ENCODE measurements at regions not wholly inside any gene's neighbourhood (a gene's known extent, or its start where the extent isn't known, plus 50 kb on each side); places are given as distances from the start of the nearest gene placed in this dataset.

GRCh38 chr9:26191711-26192110 is 513.5 kb upstream of the TUSC1 start:
- Mint-ChIP-seq H3K27ac (no peak overlapping the region), H3K27me3 (no peaks in the 10 kb centered on the region), H3K9me3 (peaks cover 0 to 21% (median 9%) of the 10 kb centered on the region in 7 donors), H3K4me3 (no peak overlapping the region), H3K4me1 (no peaks in the 10 kb centered on the region), H3K36me3 (no peaks in the 10 kb centered on the region)
- ATAC-seq (ENCODE audit: low read depth in 2 of 2) (no peak), DNase-seq (no peak)
- Histone ChIP-seq H3K27me3 (ENCODE audit: control insufficient read depth, insufficient read depth, low read length) (no peaks in the 10 kb centered on the region), H3K36me3 (ENCODE audit: control insufficient read depth, insufficient read depth, low read length) (no peaks in the 10 kb centered on the region), H3K4me1 (ENCODE audit: control insufficient read depth, insufficient read depth, low read length, poor library complexity, severe bottlenecking) (no peaks in the 10 kb centered on the region), H3K4me3 (ENCODE audit: low read depth, low read length) (no peak overlapping the region), H3K27ac (ENCODE audit: insufficient read depth, low read length, poor library complexity, severe bottlenecking) (no peak overlapping the region), H3K9me3 (ENCODE audit: control insufficient read depth in 2 of 2, low read length in 2 of 2) (peaks cover 0 to 11% of the 10 kb centered on the region in 2 experiments)

DNA sequence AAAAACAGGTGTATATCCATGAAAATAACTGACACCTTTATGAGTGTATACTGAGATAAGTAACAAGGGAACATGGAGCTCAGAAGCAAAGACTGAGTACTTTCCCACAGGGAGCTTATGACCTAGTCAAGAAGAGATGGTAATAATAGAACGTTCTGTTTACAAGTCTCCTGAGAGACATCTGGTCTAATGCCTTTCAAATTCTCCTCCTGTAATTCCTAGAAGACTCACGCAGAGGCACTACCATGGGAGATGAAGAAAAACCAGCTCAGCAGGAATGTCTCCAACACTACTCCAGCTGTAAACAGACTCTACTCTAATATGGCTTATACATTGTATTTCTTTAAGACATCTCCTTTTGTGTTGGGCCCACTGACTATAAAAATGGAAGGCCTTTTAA is 503.6 kb upstream of the TUSC1 start:
- Histone ChIP-seq H3K36me3 (ENCODE audit: control insufficient read depth, insufficient read depth, low read length) (no peaks in the 10 kb centered on the region), H3K4me3 (ENCODE audit: low read depth, low read length) (no peak overlapping the region), H3K4me1 (ENCODE audit: control insufficient read depth, insufficient read depth, low read length, poor library complexity, severe bottlenecking) (no peaks in the 10 kb centered on the region), H3K9me3 (ENCODE audit: control insufficient read depth in 2 of 2, low read length in 2 of 2) (peaks cover 0 to 7% of the 10 kb centered on the region in 2 experiments), H3K27ac (ENCODE audit: insufficient read depth, low read length, poor library complexity, severe bottlenecking) (no peak overlapping the region), H3K27me3 (ENCODE audit: control insufficient read depth, insufficient read depth, low read length) (no peaks in the 10 kb centered on the region)
- H3K4me3 Mint-ChIP-seq: no peak overlapping the region
- H3K36me3 Mint-ChIP-seq: no peaks in the 10 kb centered on the region
- H3K27ac Mint-ChIP-seq: no peak overlapping the region
- no peaks in the 10 kb centered on the region for H3K27me3 Mint-ChIP-seq
- H3K9me3 Mint-ChIP-seq: peaks cover 3 to 21% (median 6%) of the 10 kb centered on the region in 7 donors
- DNase-seq (no peak), ATAC-seq (ENCODE audit: low read depth in 2 of 2) (no peak)
- H3K4me1 Mint-ChIP-seq: no peaks in the 10 kb centered on the region

GRCh38 chr9:26176628-26177027 is 498.4 kb upstream of the TUSC1 start:
- no peaks in the 10 kb centered on the region for H3K9me3 ChIP-seq (ENCODE audit: control insufficient read depth in 2 of 2, low read length in 2 of 2)

GRCh38 chr9:26175264-26175663 is 497.0 kb upstream of the TUSC1 start:
- Histone ChIP-seq H3K4me1 (ENCODE audit: control insufficient read depth, insufficient read depth, low read length, poor library complexity, severe bottlenecking) (no peaks in the 10 kb centered on the region), H3K4me3 (ENCODE audit: low read depth, low read length) (no peak overlapping the region), H3K9me3 (ENCODE audit: control insufficient read depth in 2 of 2, low read length in 2 of 2) (no peaks in the 10 kb centered on the region), H3K27ac (ENCODE audit: insufficient read depth, low read length, poor library complexity, severe bottlenecking) (no peak overlapping the region), H3K27me3 (ENCODE audit: control insufficient read depth, insufficient read depth, low read length) (no peaks in the 10 kb centered on the region), H3K36me3 (ENCODE audit: control insufficient read depth, insufficient read depth, low read length) (no peaks in the 10 kb centered on the region)
- no peaks in the 10 kb centered on the region for H3K4me1 Mint-ChIP-seq
- no peak overlapping the region for H3K27ac Mint-ChIP-seq
- peaks cover 0 to 12% (median 3%) of the 10 kb centered on the region in 7 donors for H3K9me3 Mint-ChIP-seq
- no peaks in the 10 kb centered on the region for H3K27me3 Mint-ChIP-seq
- ATAC-seq (ENCODE audit: low read depth in 2 of 2) (no peak), DNase-seq (no peak)
- H3K36me3 Mint-ChIP-seq: no peaks in the 10 kb centered on the region
- no peak overlapping the region for H3K4me3 Mint-ChIP-seq

More at GRCh38 chr9:26176628-26177027, 498.4 kb upstream of the TUSC1 start:
- no peaks in the 10 kb centered on the region for H3K36me3 Mint-ChIP-seq
- no peaks in the 10 kb centered on the region for H3K4me1 Mint-ChIP-seq
- DNase-seq (no peak), ATAC-seq (ENCODE audit: low read depth in 2 of 2) (no peak)
- no peak overlapping the region for H3K4me3 Mint-ChIP-seq
- H3K9me3 Mint-ChIP-seq: peaks cover 0 to 16% (median 4%) of the 10 kb centered on the region in 7 donors
- no peak overlapping the region for H3K27ac Mint-ChIP-seq
- no peaks in the 10 kb centered on the region for H3K27me3 Mint-ChIP-seq
- no peaks in the 10 kb centered on the region for H3K27me3 ChIP-seq (ENCODE audit: control insufficient read depth, insufficient read depth, low read length)
- no peaks in the 10 kb centered on the region for H3K4me1 ChIP-seq (ENCODE audit: control insufficient read depth, insufficient read depth, low read length, poor library complexity, severe bottlenecking)
- H3K36me3 ChIP-seq (ENCODE audit: control insufficient read depth, insufficient read depth, low read length): no peaks in the 10 kb centered on the region
- H3K27ac ChIP-seq (ENCODE audit: insufficient read depth, low read length, poor library complexity, severe bottlenecking): no peak overlapping the region
- H3K4me3 ChIP-seq (ENCODE audit: low read depth, low read length): no peak overlapping the region

DNA sequence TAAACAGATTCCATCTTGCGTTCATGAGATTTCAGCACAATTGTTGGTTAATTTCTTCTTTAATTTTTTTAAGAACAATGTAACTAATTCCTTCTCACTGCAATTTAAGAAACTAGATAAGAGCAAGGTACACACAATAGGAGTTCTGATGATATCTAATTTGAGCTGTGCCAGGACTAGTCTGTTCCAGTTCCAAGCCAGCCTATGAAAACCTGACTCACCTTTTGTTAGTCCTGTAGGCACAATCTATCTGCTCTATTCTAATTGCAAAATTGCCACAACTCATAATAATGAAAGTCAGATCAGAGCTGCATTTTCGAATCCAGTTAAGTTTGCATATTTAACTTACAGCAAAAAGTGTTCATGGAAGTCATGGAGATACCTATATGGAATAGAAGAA is 494.1 kb upstream of the TUSC1 start:
- DNase-seq: no peak
- Mint-ChIP-seq H3K27me3 (no peaks in the 10 kb centered on the region), H3K9me3 (peaks cover 0 to 11% (median 5%) of the 10 kb centered on the region in 7 donors), H3K4me1 (no peaks in the 10 kb centered on the region), H3K4me3 (no peak overlapping the region), H3K27ac (no peak overlapping the region), H3K36me3 (no peaks in the 10 kb centered on the region)
- Histone ChIP-seq H3K4me1 (ENCODE audit: control insufficient read depth, insufficient read depth, low read length, poor library complexity, severe bottlenecking) (no peaks in the 10 kb centered on the region), H3K36me3 (ENCODE audit: control insufficient read depth, insufficient read depth, low read length) (no peaks in the 10 kb centered on the region), H3K27ac (ENCODE audit: insufficient read depth, low read length, poor library complexity, severe bottlenecking) (no peak overlapping the region), H3K27me3 (ENCODE audit: control insufficient read depth, insufficient read depth, low read length) (no peaks in the 10 kb centered on the region), H3K4me3 (ENCODE audit: low read depth, low read length) (no peak overlapping the region), H3K9me3 (ENCODE audit: control insufficient read depth in 2 of 2, low read length in 2 of 2) (no peaks in the 10 kb centered on the region)
- ATAC-seq (ENCODE audit: low read depth in 2 of 2): no peak

- H3K27me3 Mint-ChIP-seq: no peaks in the 10 kb centered on the region
Measured at GRCh38 chr9:26171691-26172090, 493.4 kb upstream of the TUSC1 start.

DNA sequence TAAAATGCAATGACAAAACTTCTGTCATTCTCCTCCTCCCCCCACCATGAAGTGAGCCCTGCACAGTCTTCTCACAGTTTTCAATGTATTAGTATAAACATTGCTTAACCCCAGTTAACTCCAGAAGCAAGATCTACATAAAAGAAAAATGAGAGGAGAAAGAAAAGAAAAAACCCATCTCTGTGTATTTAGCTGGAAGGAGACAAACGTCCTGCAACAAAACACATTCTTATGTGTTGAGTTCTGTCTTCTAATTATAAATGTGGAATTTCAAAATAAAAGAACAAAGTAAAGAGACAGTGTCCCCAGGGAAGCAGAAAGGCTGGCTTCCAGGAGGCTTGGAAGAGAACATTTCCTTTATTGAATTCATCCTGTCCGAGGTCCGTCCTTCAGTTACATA is 491.9 kb upstream of the TUSC1 start:
- H3K9me3 Mint-ChIP-seq: peaks cover 1 to 12% (median 8%) of the 10 kb centered on the region in 7 donors
- no peaks in the 10 kb centered on the region for H3K27me3 Mint-ChIP-seq
- Histone ChIP-seq H3K4me3 (ENCODE audit: low read depth, low read length) (no peak overlapping the region), H3K4me1 (ENCODE audit: control insufficient read depth, insufficient read depth, low read length, poor library complexity, severe bottlenecking) (no peaks in the 10 kb centered on the region), H3K27me3 (ENCODE audit: control insufficient read depth, insufficient read depth, low read length) (no peaks in the 10 kb centered on the region), H3K9me3 (ENCODE audit: control insufficient read depth in 2 of 2, low read length in 2 of 2) (no peaks in the 10 kb centered on the region), H3K36me3 (ENCODE audit: control insufficient read depth, insufficient read depth, low read length) (no peaks in the 10 kb centered on the region), H3K27ac (ENCODE audit: insufficient read depth, low read length, poor library complexity, severe bottlenecking) (no peak overlapping the region)
- H3K4me1 Mint-ChIP-seq: no peaks in the 10 kb centered on the region
- no peak for ATAC-seq (ENCODE audit: low read depth in 2 of 2)
- no peaks in the 10 kb centered on the region for H3K36me3 Mint-ChIP-seq
- no peak overlapping the region for H3K4me3 Mint-ChIP-seq
- no peak for DNase-seq
- H3K27ac Mint-ChIP-seq: no peak overlapping the region

More at GRCh38 chr9:26171691-26172090, 493.4 kb upstream of the TUSC1 start:
- Mint-ChIP-seq H3K36me3 (no peaks in the 10 kb centered on the region), H3K4me3 (no peak overlapping the region), H3K27ac (no peak overlapping the region), H3K9me3 (peaks cover 0 to 11% (median 5%) of the 10 kb centered on the region in 7 donors), H3K4me1 (no peaks in the 10 kb centered on the region)
- Histone ChIP-seq H3K9me3 (ENCODE audit: control insufficient read depth in 2 of 2, low read length in 2 of 2) (no peaks in the 10 kb centered on the region), H3K4me3 (ENCODE audit: low read depth, low read length) (no peak overlapping the region), H3K36me3 (ENCODE audit: control insufficient read depth, insufficient read depth, low read length) (no peaks in the 10 kb centered on the region), H3K27ac (ENCODE audit: insufficient read depth, low read length, poor library complexity, severe bottlenecking) (no peak overlapping the region), H3K27me3 (ENCODE audit: control insufficient read depth, insufficient read depth, low read length) (no peaks in the 10 kb centered on the region), H3K4me1 (ENCODE audit: control insufficient read depth, insufficient read depth, low read length, poor library complexity, severe bottlenecking) (no peaks in the 10 kb centered on the region)
- DNase-seq (no peak), ATAC-seq (ENCODE audit: low read depth in 2 of 2) (no peak)

GRCh38 chr9:26169708-26170107 is 491.5 kb upstream of the TUSC1 start:
- Histone ChIP-seq H3K36me3 (ENCODE audit: control insufficient read depth, insufficient read depth, low read length) (no peaks in the 10 kb centered on the region), H3K9me3 (ENCODE audit: control insufficient read depth in 2 of 2, low read length in 2 of 2) (peaks cover 0 to 2% of the 10 kb centered on the region in 2 experiments), H3K4me1 (ENCODE audit: control insufficient read depth, insufficient read depth, low read length, poor library complexity, severe bottlenecking) (no peaks in the 10 kb centered on the region), H3K27me3 (ENCODE audit: control insufficient read depth, insufficient read depth, low read length) (no peaks in the 10 kb centered on the region), H3K27ac (ENCODE audit: insufficient read depth, low read length, poor library complexity, severe bottlenecking) (no peak overlapping the region), H3K4me3 (ENCODE audit: low read depth, low read length) (no peak overlapping the region)
- Mint-ChIP-seq H3K36me3 (no peaks in the 10 kb centered on the region), H3K27me3 (no peaks in the 10 kb centered on the region), H3K27ac (no peak overlapping the region), H3K4me1 (no peaks in the 10 kb centered on the region), H3K4me3 (no peak overlapping the region), H3K9me3 (peaks cover 1 to 12% (median 8%) of the 10 kb centered on the region in 7 donors)
- DNase-seq (no peak), ATAC-seq (ENCODE audit: low read depth in 2 of 2) (no peak)
